PC-3 (cell line): ENCODE measurements at regions not wholly inside any gene's neighbourhood (a gene's known extent, or its start where the extent isn't known, plus 50 kb on each side); places are given as distances from the start of the nearest gene placed in this dataset.

ENCODE experiments used
- ATAC-seq: fragments of 200-7000 bp; cut with Tn5 transposase; 2 replicates; pipeline ENCODE4 v1.9.1; 2020; ENCODE audit warnings: mild to moderate bottlenecking, moderate library complexity
- BruUV-seq: library from RNA; stranded (reverse); fragments of 400-500 nt; replicated peaks from 2 replicates; lab custom pipeline; 2021; lab: Mats Ljungman, UMichigan
- CTCF ChIA-PET: fragments of 300-600 bp; sonication (Branson Sonifier 250); formaldehyde crosslinking; loops from one replicate; lab custom pipeline; 2022; ENCODE audit warnings: antibody characterized with exemption; lab: Charles Lee
- POLR2A ChIA-PET: fragments of 300-600 bp; sonication (Branson Sonifier 250); formaldehyde crosslinking; loops from one replicate; lab custom pipeline; 2022; ENCODE audit warnings: antibody characterized with exemption; ENCODE audit not compliant: unreplicated experiment; lab: Charles Lee
- DNase-seq: peaks from one replicate; pipeline ENCODE4 v3.0.0-alpha.2; 2015
- H2AFZ ChIP-seq: fragments of 300-600 bp; sonication (generic); 2 replicates; pipeline ENCODE4 v1.6.0; 2016; ENCODE audit warnings: antibody characterized with exemption, low read length
- H3F3A ChIP-seq: fragments of 300-600 bp; sonication (generic); one replicate; pipeline ENCODE4 v1.6.0; 2017; ENCODE audit warnings: antibody characterized with exemption, low read length, control low read depth, mild to moderate bottlenecking; ENCODE audit not compliant: unreplicated experiment
- H3K27ac ChIP-seq: fragments of 300-600 bp; sonication (generic); 2 replicates; pipeline ENCODE4 v1.5.1; 2016; ENCODE audit warnings: mild to moderate bottlenecking, low read length
- H3K27me3 ChIP-seq: fragments of 300-600 bp; sonication (generic); 2 replicates; pipeline ENCODE4 v1.6.1; 2016; ENCODE audit warnings: low read length, mixed read lengths
- H3K36me3 ChIP-seq: fragments of 300-600 bp; sonication (generic); 2 replicates; pipeline ENCODE4 v1.6.1; 2016; ENCODE audit warnings: low read depth, mixed run types, low read length, mixed read lengths
- H3K4me1 ChIP-seq: fragments of 300-600 bp; sonication (generic); 2 replicates; pipeline ENCODE4 v1.5.1; 2016; ENCODE audit warnings: low read length; ENCODE audit not compliant: insufficient read depth
- H3K4me2 ChIP-seq: fragments of 300-600 bp; sonication (generic); 2 replicates; pipeline ENCODE4 v1.6.0; 2016; ENCODE audit warnings: low read length
- H3K4me3 ChIP-seq: fragments of 300-600 bp; sonication (generic); 2 replicates; pipeline ENCODE4 v1.5.1; 2016; ENCODE audit warnings: mild to moderate bottlenecking, low read length, mixed read lengths
- H3K79me2 ChIP-seq: fragments of 300-600 bp; sonication (generic); 2 replicates; pipeline ENCODE4 v1.6.1; 2017; ENCODE audit warnings: low read length, mixed read lengths
- H3K9ac ChIP-seq: fragments of 300-600 bp; sonication (generic); 2 replicates; pipeline ENCODE4 v1.6.0; 2016; ENCODE audit warnings: mild to moderate bottlenecking, low read length
- H3K9me2 ChIP-seq: fragments of 300-600 bp; sonication (generic); replicated peaks from 2 replicates; pipeline ENCODE4 v1.6.1; 2016; ENCODE audit warnings: mixed run types, low read length, mixed read lengths
- H3K9me3 ChIP-seq: fragments of 300-600 bp; sonication (generic); 2 replicates; pipeline ENCODE4 v1.6.1; 2016; ENCODE audit warnings: low read length, mixed read lengths
- H4K20me1 ChIP-seq: fragments of 300-600 bp; sonication (generic); 2 replicates; pipeline ENCODE4 v1.6.1; 2016; ENCODE audit warnings: low read length, mixed read lengths
- EZH2 ChIP-seq: fragments of 300-600 bp; sonication (generic); IDR thresholded peaks from one replicate; pipeline ENCODE4 v1.6.1; 2017; ENCODE audit warnings: antibody characterized with exemption, mild to moderate bottlenecking, low read length; ENCODE audit not compliant: unreplicated experiment
- EZH2phosphoT487 ChIP-seq: fragments of 300-600 bp; sonication (generic); IDR thresholded peaks from 2 replicates; pipeline ENCODE4 v1.6.1; 2018; ENCODE audit warnings: mild to moderate bottlenecking, antibody characterized with exemption, low read length, borderline replicate concordance
- intact Hi-C: fragments of 100-400 bp; cut with micrococcal nuclease; formaldehyde crosslinking; loops from 2 replicates; pipeline ENCODE4 v1.9.0; 2023
- TF ChIP-seq, protein P1 (sequence below): fragments of 300-600 bp; sonication (generic); conservative IDR thresholded peaks from 2 replicates; pipeline ENCODE4 v1.5.1; 2017; ENCODE audit warnings: antibody characterized with exemption, low read depth, mild to moderate bottlenecking, low read length

GRCh38 chr11:116598036-116598435, 174.8 kb downstream of the BUD13 start:
- Histone ChIP-seq H3K79me2 (no peaks in the 10 kb centered on the region), H3K9me3 (no peaks in the 10 kb centered on the region), H2AFZ (no peak overlapping the region), H3K4me3 (no peak overlapping the region), H3K36me3 (no peaks in the 10 kb centered on the region), H4K20me1 (no peaks in the 10 kb centered on the region), H3K9ac (no peak overlapping the region), H3K4me1 (peaks cover 9% of the 10 kb centered on the region; the same call in 1 of the 2 replicates), H3K4me2 (no peak overlapping the region), H3F3A (no peaks in the 10 kb centered on the region), H3K27ac (no peak overlapping the region), H3K27me3 (peaks cover 67% of the 10 kb centered on the region), H3K9me2 (no peaks in the 10 kb centered on the region)
- DNase-seq, result no peak
- no peak for ATAC-seq
- TF ChIP-seq, protein P1, sequence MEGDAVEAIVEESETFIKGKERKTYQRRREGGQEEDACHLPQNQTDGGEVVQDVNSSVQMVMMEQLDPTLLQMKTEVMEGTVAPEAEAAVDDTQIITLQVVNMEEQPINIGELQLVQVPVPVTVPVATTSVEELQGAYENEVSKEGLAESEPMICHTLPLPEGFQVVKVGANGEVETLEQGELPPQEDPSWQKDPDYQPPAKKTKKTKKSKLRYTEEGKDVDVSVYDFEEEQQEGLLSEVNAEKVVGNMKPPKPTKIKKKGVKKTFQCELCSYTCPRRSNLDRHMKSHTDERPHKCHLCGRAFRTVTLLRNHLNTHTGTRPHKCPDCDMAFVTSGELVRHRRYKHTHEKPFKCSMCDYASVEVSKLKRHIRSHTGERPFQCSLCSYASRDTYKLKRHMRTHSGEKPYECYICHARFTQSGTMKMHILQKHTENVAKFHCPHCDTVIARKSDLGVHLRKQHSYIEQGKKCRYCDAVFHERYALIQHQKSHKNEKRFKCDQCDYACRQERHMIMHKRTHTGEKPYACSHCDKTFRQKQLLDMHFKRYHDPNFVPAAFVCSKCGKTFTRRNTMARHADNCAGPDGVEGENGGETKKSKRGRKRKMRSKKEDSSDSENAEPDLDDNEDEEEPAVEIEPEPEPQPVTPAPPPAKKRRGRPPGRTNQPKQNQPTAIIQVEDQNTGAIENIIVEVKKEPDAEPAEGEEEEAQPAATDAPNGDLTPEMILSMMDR, result no peak
- TF ChIP-seq EZH2phosphoT487 (no peak), EZH2 (no peak)
- intact Hi-C loops, result no loop called here
- BruUV-seq, result no TSS peak
- ChIA-PET POLR2A (no interaction called here), CTCF (no interaction called here)

DNA sequence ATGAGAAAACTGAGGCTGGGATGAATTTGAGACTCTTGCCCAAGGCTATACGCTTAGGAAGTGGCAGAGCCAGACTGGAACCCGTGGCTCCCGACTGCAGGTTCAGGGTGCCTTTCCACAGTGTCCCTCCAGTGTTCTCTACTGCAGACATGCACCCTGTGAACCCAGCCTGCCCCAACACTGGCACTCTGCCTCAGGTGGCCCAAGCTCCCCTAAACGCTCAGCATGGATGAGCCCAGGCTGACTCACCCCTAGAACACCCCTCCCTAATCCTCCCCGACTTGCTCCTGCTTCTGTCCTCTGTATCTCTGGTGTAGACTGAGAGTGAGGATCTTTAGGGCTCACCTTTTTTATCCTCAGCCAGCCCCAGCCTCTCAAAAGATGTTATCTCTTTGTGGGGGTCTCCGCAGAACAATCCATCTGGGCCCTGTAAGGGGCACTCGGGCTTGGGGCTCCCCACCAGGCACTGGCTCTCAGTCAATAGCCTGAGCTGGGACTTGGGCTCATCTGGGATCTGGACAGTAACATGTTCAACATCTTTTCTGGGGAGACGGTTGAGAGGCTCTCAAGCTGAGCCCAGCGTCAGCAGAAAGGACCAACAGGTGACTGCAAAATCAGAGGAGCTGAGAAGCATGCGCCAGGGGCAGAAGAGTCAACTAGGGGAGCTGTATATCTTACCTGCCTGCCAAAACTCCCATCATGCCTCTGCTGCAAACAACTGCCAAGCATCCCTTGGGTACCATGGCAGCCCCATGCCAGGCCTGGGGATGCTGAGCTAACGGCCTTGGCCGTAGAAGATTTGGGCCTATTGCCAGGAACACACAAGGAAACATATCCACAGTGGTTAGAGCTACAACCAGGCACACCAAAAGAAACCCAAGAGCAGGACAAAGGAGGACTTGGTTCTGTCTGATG, 176.2 kb downstream of the BUD13 start:
- BruUV-seq, result no TSS peak
- ATAC-seq, result no peak
- Histone ChIP-seq H3K9me3 (no peaks in the 10 kb centered on the region), H4K20me1 (no peaks in the 10 kb centered on the region), H3K4me2 (no peak overlapping the region), H2AFZ (no peak overlapping the region), H3K79me2 (no peaks in the 10 kb centered on the region), H3K9ac (no peak overlapping the region), H3K4me1 (peaks cover 2% of the 10 kb centered on the region; the same call in 1 of the 2 replicates), H3K36me3 (no peaks in the 10 kb centered on the region), H3K27me3 (peaks cover 81% of the 10 kb centered on the region), H3F3A (no peaks in the 10 kb centered on the region), H3K9me2 (no peaks in the 10 kb centered on the region), H3K27ac (no peak overlapping the region), H3K4me3 (no peak overlapping the region)
- intact Hi-C loops, result no loop called here
- CTCF ChIA-PET, result no interaction called here
- no peak for TF ChIP-seq EZH2phosphoT487
- TF ChIP-seq EZH2, result no peak
- TF ChIP-seq, protein P1, result no peak
- no peak for DNase-seq
- POLR2A ChIA-PET, result no interaction called here

DNA sequence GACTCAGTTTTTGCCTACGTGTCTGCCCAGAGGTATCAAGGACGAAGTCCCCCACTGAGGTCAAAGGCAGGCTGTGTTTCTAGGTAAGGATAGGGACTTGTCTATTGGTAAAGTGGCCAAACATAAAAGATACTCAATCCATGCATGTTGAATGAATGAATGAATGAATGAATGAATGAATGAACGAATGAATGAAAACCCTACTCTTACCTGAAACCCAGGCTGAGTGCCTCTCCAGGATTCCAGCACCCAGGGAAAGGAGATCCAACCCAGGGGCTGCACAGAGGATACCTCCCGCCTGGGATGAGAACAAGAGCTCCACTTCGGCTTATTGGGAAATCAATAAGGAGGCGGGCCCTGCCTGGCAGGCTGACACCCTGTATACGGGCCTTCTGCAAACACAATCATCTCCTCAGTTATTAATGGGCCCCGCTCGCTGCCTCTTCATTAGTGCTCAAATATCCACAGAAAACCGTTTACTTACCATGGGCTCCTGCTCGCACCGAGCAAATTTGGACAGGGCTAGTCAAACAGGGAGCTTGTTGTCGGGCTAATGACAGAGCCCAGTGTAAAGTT, 177.4 kb downstream of the BUD13 start:
- Histone ChIP-seq H3K27ac (no peak overlapping the region), H3K4me1 (no peaks in the 10 kb centered on the region), H3K27me3 (peaks cover 90% of the 10 kb centered on the region), H4K20me1 (no peaks in the 10 kb centered on the region), H3F3A (no peaks in the 10 kb centered on the region), H3K9ac (no peak overlapping the region), H2AFZ (no peak overlapping the region), H3K9me3 (no peaks in the 10 kb centered on the region), H3K4me3 (no peak overlapping the region), H3K79me2 (no peaks in the 10 kb centered on the region), H3K9me2 (no peaks in the 10 kb centered on the region), H3K4me2 (no peak overlapping the region), H3K36me3 (no peaks in the 10 kb centered on the region)
- ATAC-seq, result no peak
- no peak for DNase-seq
- CTCF ChIA-PET, result no interaction called here
- no peak for TF ChIP-seq EZH2
- TF ChIP-seq, protein P1, result no peak
- TF ChIP-seq EZH2phosphoT487, result no peak
- intact Hi-C loops, result no loop called here
- BruUV-seq, result no TSS peak
- POLR2A ChIA-PET, result no interaction called here
